ENCODE measurements at regions not wholly inside any gene's neighbourhood (a gene's known extent, or its start where the extent isn't known, plus 50 kb on each side); places are given as distances from the start of the nearest gene placed in this dataset.

DNA sequence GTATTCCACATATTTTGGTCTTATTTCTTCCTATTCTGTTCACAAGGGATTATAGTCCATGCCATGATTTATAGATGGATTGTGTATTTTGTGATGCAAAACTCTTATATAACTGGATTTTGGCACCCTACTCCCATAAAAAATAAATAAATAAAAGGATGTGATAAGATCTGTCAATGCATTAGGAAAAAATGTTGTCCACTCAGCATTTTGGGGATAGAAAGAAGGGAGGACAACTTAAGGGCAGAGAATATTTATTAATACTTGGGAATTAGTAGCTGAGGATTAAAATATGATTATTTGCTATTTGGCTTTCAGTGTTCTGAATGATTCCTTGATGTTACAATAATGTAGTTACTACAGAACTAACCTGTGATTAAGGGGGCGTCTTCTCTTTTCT, 682.6 kb downstream of the ZBBX start:
- no peaks in the 10 kb centered on the region for H3K36me3 ChIP-seq (ENCODE audit: control insufficient read depth, insufficient read depth, low read length)
- DNase-seq (ENCODE audit: low read depth in 2 of 2), result no peak
- TF ChIP-seq, protein P1, sequence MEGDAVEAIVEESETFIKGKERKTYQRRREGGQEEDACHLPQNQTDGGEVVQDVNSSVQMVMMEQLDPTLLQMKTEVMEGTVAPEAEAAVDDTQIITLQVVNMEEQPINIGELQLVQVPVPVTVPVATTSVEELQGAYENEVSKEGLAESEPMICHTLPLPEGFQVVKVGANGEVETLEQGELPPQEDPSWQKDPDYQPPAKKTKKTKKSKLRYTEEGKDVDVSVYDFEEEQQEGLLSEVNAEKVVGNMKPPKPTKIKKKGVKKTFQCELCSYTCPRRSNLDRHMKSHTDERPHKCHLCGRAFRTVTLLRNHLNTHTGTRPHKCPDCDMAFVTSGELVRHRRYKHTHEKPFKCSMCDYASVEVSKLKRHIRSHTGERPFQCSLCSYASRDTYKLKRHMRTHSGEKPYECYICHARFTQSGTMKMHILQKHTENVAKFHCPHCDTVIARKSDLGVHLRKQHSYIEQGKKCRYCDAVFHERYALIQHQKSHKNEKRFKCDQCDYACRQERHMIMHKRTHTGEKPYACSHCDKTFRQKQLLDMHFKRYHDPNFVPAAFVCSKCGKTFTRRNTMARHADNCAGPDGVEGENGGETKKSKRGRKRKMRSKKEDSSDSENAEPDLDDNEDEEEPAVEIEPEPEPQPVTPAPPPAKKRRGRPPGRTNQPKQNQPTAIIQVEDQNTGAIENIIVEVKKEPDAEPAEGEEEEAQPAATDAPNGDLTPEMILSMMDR (conservative IDR thresholded peaks at IDR 0.05 in 1 of 2, IDR thresholded peaks at IDR 0.05 in 1 of 2; ENCODE audit: low read depth in 1 of 2, low read length in 2 of 2), result no peak
- no peak for TF ChIP-seq EZH2 (IDR thresholded peaks at IDR 0.05; ENCODE audit: low read length, missing control alignments)
- H3K4me1 ChIP-seq (ENCODE audit: control insufficient read depth, extremely low read depth, insufficient read depth, low read length), result no peaks in the 10 kb centered on the region
- no peaks in the 10 kb centered on the region for H4K20me1 ChIP-seq (ENCODE audit: control insufficient read depth, extremely low read depth, insufficient read depth, low read length)
- H2AFZ ChIP-seq (ENCODE audit: low read length), result no peak overlapping the region
- no peaks in the 10 kb centered on the region for H3K79me2 ChIP-seq (ENCODE audit: control insufficient read depth, insufficient read depth, low read length)
- no peak overlapping the region for H3K4me2 ChIP-seq (ENCODE audit: extremely low read depth, insufficient read depth, low read length)
- H3K27me3 ChIP-seq (ENCODE audit: control insufficient read depth, insufficient read depth, low read length), result no peaks in the 10 kb centered on the region
- H3K9me3 ChIP-seq (ENCODE audit: control insufficient read depth, insufficient read depth, low read depth, low read length), result no peaks in the 10 kb centered on the region
- H3K27ac ChIP-seq (ENCODE audit: insufficient read depth, low read length), result no peak overlapping the region
- H3K4me3 ChIP-seq (replicated peaks in 1 of 4; ENCODE audit: control extremely low read depth in 1 of 4, insufficient read depth in 1 of 4, low read depth in 3 of 4, low read length in 4 of 4), result no peak overlapping the region
- no peak overlapping the region for H3K9ac ChIP-seq (ENCODE audit: insufficient read depth, low read length)

DNA sequence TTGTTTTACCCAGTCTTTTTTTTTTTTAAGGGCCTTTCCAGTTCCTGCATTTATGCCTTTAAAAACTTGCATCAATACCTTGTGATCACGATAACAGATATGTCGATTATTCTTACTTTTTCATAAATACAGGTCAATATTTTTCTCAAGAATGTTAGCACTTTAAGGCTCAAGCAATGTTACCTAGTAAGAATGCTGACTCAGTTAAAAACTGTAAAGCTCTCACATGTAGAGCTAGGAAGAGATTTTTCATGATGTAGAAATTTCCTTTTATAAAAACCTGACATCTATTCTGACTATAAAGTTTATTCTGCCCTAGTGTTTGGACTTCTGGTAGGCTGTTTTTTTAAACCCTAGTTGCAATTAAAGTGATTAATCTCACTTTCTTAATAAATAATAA, 684.0 kb downstream of the ZBBX start:
- no peak overlapping the region for H2AFZ ChIP-seq (ENCODE audit: low read length)
- H3K79me2 ChIP-seq (ENCODE audit: control insufficient read depth, insufficient read depth, low read length), result no peaks in the 10 kb centered on the region
- DNase-seq (ENCODE audit: low read depth in 2 of 2), result no peak
- no peaks in the 10 kb centered on the region for H3K9me3 ChIP-seq (ENCODE audit: control insufficient read depth, insufficient read depth, low read depth, low read length)
- no peaks in the 10 kb centered on the region for H4K20me1 ChIP-seq (ENCODE audit: control insufficient read depth, extremely low read depth, insufficient read depth, low read length)
- H3K36me3 ChIP-seq (ENCODE audit: control insufficient read depth, insufficient read depth, low read length), result no peaks in the 10 kb centered on the region
- H3K4me3 ChIP-seq (replicated peaks in 1 of 4; ENCODE audit: control extremely low read depth in 1 of 4, insufficient read depth in 1 of 4, low read depth in 3 of 4, low read length in 4 of 4), result no peak overlapping the region
- H3K9ac ChIP-seq (ENCODE audit: insufficient read depth, low read length), result no peak overlapping the region
- H3K27ac ChIP-seq (ENCODE audit: insufficient read depth, low read length), result no peak overlapping the region
- H3K4me2 ChIP-seq (ENCODE audit: extremely low read depth, insufficient read depth, low read length), result no peak overlapping the region
- H3K27me3 ChIP-seq (ENCODE audit: control insufficient read depth, insufficient read depth, low read length), result no peaks in the 10 kb centered on the region
- no peak for TF ChIP-seq EZH2 (IDR thresholded peaks at IDR 0.05; ENCODE audit: low read length, missing control alignments)
- TF ChIP-seq, protein P1 (conservative IDR thresholded peaks at IDR 0.05 in 1 of 2, IDR thresholded peaks at IDR 0.05 in 1 of 2; ENCODE audit: low read depth in 1 of 2, low read length in 2 of 2), result no peak
- H3K4me1 ChIP-seq (ENCODE audit: control insufficient read depth, extremely low read depth, insufficient read depth, low read length), result no peaks in the 10 kb centered on the region

DNA sequence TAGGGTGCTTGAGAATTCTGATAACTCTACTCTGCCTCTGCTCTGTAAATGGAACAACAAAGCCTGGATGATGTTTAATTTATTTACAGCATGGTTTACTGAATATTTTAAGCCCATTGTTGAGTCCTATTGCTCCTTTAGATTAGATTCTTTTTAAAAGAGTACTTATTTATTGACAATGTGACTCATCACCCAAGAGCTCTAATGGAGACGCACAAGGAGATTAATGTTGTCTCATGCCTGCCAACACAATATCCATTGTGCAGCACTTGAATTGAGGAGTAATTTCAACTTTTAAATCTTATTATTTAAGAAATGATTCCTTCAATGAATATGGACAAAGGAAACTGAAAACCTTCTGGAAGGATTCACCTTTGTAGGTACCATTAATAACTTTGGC, 691.4 kb downstream of the ZBBX start:
- Histone ChIP-seq H3K4me3 (replicated peaks in 1 of 4; ENCODE audit: control extremely low read depth in 1 of 4, insufficient read depth in 1 of 4, low read depth in 3 of 4, low read length in 4 of 4) (no peak overlapping the region), H4K20me1 (ENCODE audit: control insufficient read depth, extremely low read depth, insufficient read depth, low read length) (no peaks in the 10 kb centered on the region), H3K27ac (ENCODE audit: insufficient read depth, low read length) (no peak overlapping the region), H3K36me3 (ENCODE audit: control insufficient read depth, insufficient read depth, low read length) (no peaks in the 10 kb centered on the region), H3K79me2 (ENCODE audit: control insufficient read depth, insufficient read depth, low read length) (no peaks in the 10 kb centered on the region), H3K27me3 (ENCODE audit: control insufficient read depth, insufficient read depth, low read length) (no peaks in the 10 kb centered on the region), H3K4me1 (ENCODE audit: control insufficient read depth, extremely low read depth, insufficient read depth, low read length) (no peaks in the 10 kb centered on the region), H3K9ac (ENCODE audit: insufficient read depth, low read length) (no peak overlapping the region), H2AFZ (ENCODE audit: low read length) (no peak overlapping the region), H3K9me3 (ENCODE audit: control insufficient read depth, insufficient read depth, low read depth, low read length) (no peaks in the 10 kb centered on the region), H3K4me2 (ENCODE audit: extremely low read depth, insufficient read depth, low read length) (no peak overlapping the region)
- no peak for TF ChIP-seq EZH2 (IDR thresholded peaks at IDR 0.05; ENCODE audit: low read length, missing control alignments)
- TF ChIP-seq, protein P1 (conservative IDR thresholded peaks at IDR 0.05 in 1 of 2, IDR thresholded peaks at IDR 0.05 in 1 of 2; ENCODE audit: low read depth in 1 of 2, low read length in 2 of 2), result no peak
- peak; percentile 0 to 3 for DNase-seq (ENCODE audit: low read depth in 2 of 2)
